ENCODE measurements at regions not wholly inside any gene's neighbourhood (a gene's known extent, or its start where the extent isn't known, plus 50 kb on each side); places are given as distances from the start of the nearest gene placed in this dataset.

GRCh38 chr15:60122691-60123090, 118.6 kb downstream of the FOXB1 start:
- TF ChIP-seq CTCF (IDR thresholded peaks at IDR 0.05; ENCODE audit: borderline replicate concordance, extremely low read depth, low read length, poor library complexity, severe bottlenecking), result no peak
- no peak for TF ChIP-seq EZH2 (IDR thresholded peaks at IDR 0.05; ENCODE audit: borderline replicate concordance, low read depth, low read length, severe bottlenecking)
